ENCODE measurements at regions not wholly inside any gene's neighbourhood (a gene's known extent, or its start where the extent isn't known, plus 50 kb on each side); places are given as distances from the start of the nearest gene placed in this dataset.

- no peak for DNase-seq (ENCODE audit: extremely low spot score)
- no peak for TF ChIP-seq L3MBTL2 (conservative IDR thresholded peaks at IDR 0.05)
- TF ChIP-seq FOXM1 (IDR thresholded peaks at IDR 0.05; ENCODE audit: borderline replicate concordance), result no peak
- TF ChIP-seq ARNT (IDR thresholded peaks at IDR 0.05), result no peak
- TF ChIP-seq ZNF384 (IDR thresholded peaks at IDR 0.05), result no peak
- TF ChIP-seq SP1 (IDR thresholded peaks at IDR 0.05), result no peak
- no peak for TF ChIP-seq BHLHE40 (IDR thresholded peaks at IDR 0.05; ENCODE audit: borderline replicate concordance)
- no peak for TF ChIP-seq TARDBP (IDR thresholded peaks at IDR 0.05)
- TF ChIP-seq SUZ12 (IDR thresholded peaks at IDR 0.05), result no peak
- TF ChIP-seq ELF4 (IDR thresholded peaks at IDR 0.05), result no peak
- TF ChIP-seq FOXK2 (IDR thresholded peaks at IDR 0.05), result no peak
- TF ChIP-seq LEF1 (IDR thresholded peaks at IDR 0.05; ENCODE audit: borderline replicate concordance), result no peak
- TF ChIP-seq NFRKB (IDR thresholded peaks at IDR 0.05), result no peak
- no peak for TF ChIP-seq HDGF (IDR thresholded peaks at IDR 0.05; ENCODE audit: borderline replicate concordance)
- TF ChIP-seq FOXA1 (IDR thresholded peaks at IDR 0.05), result no peak
- no peak for TF ChIP-seq CTBP1 (IDR thresholded peaks at IDR 0.05; ENCODE audit: borderline replicate concordance)
- no peak for TF ChIP-seq PKNOX1 (IDR thresholded peaks at IDR 0.05)
- CTCF ChIA-PET, result interaction anchor here (0.6 kb wide), 1 partner anchor 556 kb away, joined by 4 read pairs; no protein-coding TSS in a partner anchor
- POLR2A ChIA-PET, result no interaction called here
Measured at GRCh38 chr12:105723066-105723465, 392.6 kb downstream of the C12orf75 start.

- ChIA-PET POLR2A (no interaction called here), CTCF (no interaction called here)
- DNase-seq (ENCODE audit: extremely low spot score), result no peak
- no peak for TF ChIP-seq FOXM1 (IDR thresholded peaks at IDR 0.05; ENCODE audit: borderline replicate concordance)
- no peak for TF ChIP-seq L3MBTL2 (conservative IDR thresholded peaks at IDR 0.05)
- no peak for TF ChIP-seq SP1 (IDR thresholded peaks at IDR 0.05)
- TF ChIP-seq PKNOX1 (IDR thresholded peaks at IDR 0.05), result no peak
- TF ChIP-seq BHLHE40 (IDR thresholded peaks at IDR 0.05; ENCODE audit: borderline replicate concordance), result no peak
- TF ChIP-seq NFRKB (IDR thresholded peaks at IDR 0.05), result no peak
- TF ChIP-seq ELF4 (IDR thresholded peaks at IDR 0.05), result no peak
- TF ChIP-seq LEF1 (IDR thresholded peaks at IDR 0.05; ENCODE audit: borderline replicate concordance), result no peak
- no peak for TF ChIP-seq FOXK2 (IDR thresholded peaks at IDR 0.05)
- TF ChIP-seq ARNT (IDR thresholded peaks at IDR 0.05), result no peak
- no peak for TF ChIP-seq CTBP1 (IDR thresholded peaks at IDR 0.05; ENCODE audit: borderline replicate concordance)
- no peak for TF ChIP-seq TARDBP (IDR thresholded peaks at IDR 0.05)
- TF ChIP-seq SUZ12 (IDR thresholded peaks at IDR 0.05), result no peak
- no peak for TF ChIP-seq ZNF384 (IDR thresholded peaks at IDR 0.05)
- no peak for TF ChIP-seq FOXA1 (IDR thresholded peaks at IDR 0.05)
- no peak for TF ChIP-seq HDGF (IDR thresholded peaks at IDR 0.05; ENCODE audit: borderline replicate concordance)
Measured at GRCh38 chr12:105723494-105723893, 393.0 kb downstream of the C12orf75 start.

- ChIA-PET POLR2A (no interaction called here), CTCF (interaction anchor here (0.6 kb wide), 1 partner anchor 352 kb away, joined by 3 read pairs; no protein-coding TSS in a partner anchor)
- DNase-seq (ENCODE audit: extremely low spot score), result no peak
- no peak for TF ChIP-seq LEF1 (IDR thresholded peaks at IDR 0.05; ENCODE audit: borderline replicate concordance)
- no peak for TF ChIP-seq TARDBP (IDR thresholded peaks at IDR 0.05)
- no peak for TF ChIP-seq CTBP1 (IDR thresholded peaks at IDR 0.05; ENCODE audit: borderline replicate concordance)
Measured at GRCh38 chr12:105724641-105725040, 394.1 kb downstream of the C12orf75 start.

- no peak for DNase-seq (ENCODE audit: extremely low spot score)
- TF ChIP-seq SUZ12 (IDR thresholded peaks at IDR 0.05) (no peak), HDGF (IDR thresholded peaks at IDR 0.05; ENCODE audit: borderline replicate concordance) (no peak), ARNT (IDR thresholded peaks at IDR 0.05) (no peak), PKNOX1 (IDR thresholded peaks at IDR 0.05) (no peak), FOXA1 (IDR thresholded peaks at IDR 0.05) (no peak), L3MBTL2 (conservative IDR thresholded peaks at IDR 0.05) (no peak), ELF4 (IDR thresholded peaks at IDR 0.05) (no peak), NFRKB (IDR thresholded peaks at IDR 0.05) (no peak), LEF1 (IDR thresholded peaks at IDR 0.05; ENCODE audit: borderline replicate concordance) (no peak), FOXM1 (IDR thresholded peaks at IDR 0.05; ENCODE audit: borderline replicate concordance) (no peak), CTBP1 (IDR thresholded peaks at IDR 0.05; ENCODE audit: borderline replicate concordance) (no peak)
- CTCF ChIA-PET, result interaction anchor here (0.6 kb wide), 1 partner anchor 352 kb away, joined by 3 read pairs; no protein-coding TSS in a partner anchor
- POLR2A ChIA-PET, result no interaction called here
Measured at GRCh38 chr12:105725054-105725453, 394.6 kb downstream of the C12orf75 start.

- ChIA-PET POLR2A (no interaction called here), CTCF (no interaction called here)
- DNase-seq (ENCODE audit: extremely low spot score), result no peak
- no peak for TF ChIP-seq PKNOX1 (IDR thresholded peaks at IDR 0.05)
Measured at GRCh38 chr12:105729181-105729771, 398.8 kb downstream of the C12orf75 start.

GRCh38 chr12:105729926-105730325 is 399.4 kb downstream of the C12orf75 start:
- ChIA-PET POLR2A (no interaction called here), CTCF (no interaction called here)
- TF ChIP-seq FOXK2 (IDR thresholded peaks at IDR 0.05), result no peak
- DNase-seq (ENCODE audit: extremely low spot score), result no peak
